NCI-H1105 treated with DMSO at 0.1 percent for 48 hours (cell line): ENCODE measurements at regions not wholly inside any gene's neighbourhood (a gene's known extent, or its start where the extent isn't known, plus 50 kb on each side); places are given as distances from the start of the nearest gene placed in this dataset.

Experiments used
- DNase-seq: peaks from one replicate; lab custom pipeline; 2025; lab: John Stamatoyannopoulos, UW

- no peak for DNase-seq
Observed at GRCh38 chr20:40230486-40230885, 458.6 kb downstream of the MAFB start.

GRCh38 chr20:40225596-40225995 is 463.4 kb downstream of the MAFB start:
- DNase-seq, result no peak

GRCh38 chr20:40223810-40224209 is 465.2 kb downstream of the MAFB start:
- no peak for DNase-seq

GRCh38 chr20:40218971-40219370 is 470.1 kb downstream of the MAFB start:
- DNase-seq, result no peak

GRCh38 chr20:40218316-40218969 is 470.6 kb downstream of the MAFB start:
- DNase-seq, result no peak

- DNase-seq, result no peak
Observed at GRCh38 chr20:40207655-40208054, 481.4 kb downstream of the MAFB start.

GRCh38 chr20:40205971-40206370 is 483.1 kb downstream of the MAFB start:
- DNase-seq, result no peak

GRCh38 chr20:40203032-40203431 is 486.0 kb downstream of the MAFB start:
- DNase-seq, result no peak

- no peak for DNase-seq
Observed at GRCh38 chr20:40197691-40198090, 491.3 kb downstream of the MAFB start.

- no peak for DNase-seq
Observed at GRCh38 chr20:40196846-40197436, 492.1 kb downstream of the MAFB start.

- no peak for DNase-seq
Observed at GRCh38 chr20:40195742-40196141, 493.3 kb downstream of the MAFB start.

- DNase-seq, result no peak
Observed at GRCh38 chr20:40192529-40192928, 496.5 kb downstream of the MAFB start.

- no peak for DNase-seq
Observed at GRCh38 chr20:40192081-40192480, 497.0 kb downstream of the MAFB start.

GRCh38 chr20:40191573-40191972 is 497.5 kb downstream of the MAFB start:
- no peak for DNase-seq

- no peak for DNase-seq
Observed at GRCh38 chr20:40189621-40190020, 499.4 kb downstream of the MAFB start.

GRCh38 chr20:40188319-40188718 is 500.7 kb downstream of the MAFB start:
- no peak for DNase-seq

- DNase-seq, result no peak
Observed at GRCh38 chr20:40186826-40187225, 502.2 kb downstream of the MAFB start.

GRCh38 chr20:40181676-40182075 is 507.4 kb downstream of the MAFB start:
- DNase-seq, result no peak

- DNase-seq, result no peak
Observed at GRCh38 chr20:40176098-40176841, 512.8 kb downstream of the MAFB start.

GRCh38 chr20:40175296-40175695 is 513.7 kb downstream of the MAFB start:
- no peak for DNase-seq

- DNase-seq, result no peak
Observed at GRCh38 chr20:40173872-40174271, 515.2 kb downstream of the MAFB start.

GRCh38 chr20:40168981-40169620 is 519.9 kb downstream of the MAFB start:
- DNase-seq, result no peak

GRCh38 chr20:40161391-40161790 is 527.6 kb downstream of the MAFB start:
- no peak for DNase-seq
